Fibroblast of lung (primary cell): ENCODE measurements at regions not wholly inside any gene's neighbourhood (a gene's known extent, or its start where the extent isn't known, plus 50 kb on each side); places are given as distances from the start of the nearest gene placed in this dataset.

Source experiments
- DNase-seq, 2 donors: peaks; one replicate each; pipeline versions ENCODE4 v3.0.0 to v3.0.0-alpha.2; 2010; ENCODE audit warnings: low read depth in 2 of 2
- H2AFZ ChIP-seq: 2 replicates; pipeline ENCODE4 v1.5.1; 2012; ENCODE audit warnings: low read length, control low read depth, inconsistent platforms
- H3K27ac ChIP-seq: 2 replicates; pipeline ENCODE4 v1.5.1; 2011; ENCODE audit warnings: low read length, control low read depth; ENCODE audit not compliant: insufficient read depth
- H3K27me3 ChIP-seq: 2 replicates; pipeline ENCODE4 v1.5.1; 2011; ENCODE audit warnings: mild to moderate bottlenecking, low read length; ENCODE audit not compliant: control insufficient read depth, insufficient read depth
- H3K36me3 ChIP-seq: 2 replicates; pipeline ENCODE4 v1.5.1; 2011; ENCODE audit warnings: low read length; ENCODE audit not compliant: control insufficient read depth, insufficient read depth
- H3K4me1 ChIP-seq: 2 replicates; pipeline ENCODE4 v1.5.1; 2011; ENCODE audit warnings: low read length; ENCODE audit not compliant: control insufficient read depth, insufficient read depth; ENCODE audit errors: extremely low read depth
- H3K4me2 ChIP-seq: 2 replicates; pipeline ENCODE4 v1.5.1; 2011; ENCODE audit warnings: low read length, control low read depth; ENCODE audit not compliant: insufficient read depth; ENCODE audit errors: extremely low read depth
- H3K4me3 ChIP-seq, 4 experiments: fragments of 200-600 bp in 1 of 4; sonication (generic) in 1 of 4; replicated peaks in 1 of 4; 2 replicates each; pipeline ENCODE4 v1.5.1; 2011 to 2016; ENCODE audit warnings: low read length in 4 of 4, low read depth in 3 of 4, mild to moderate bottlenecking in 3 of 4, control low read depth in 2 of 4, inconsistent platforms in 1 of 4, mixed read lengths in 1 of 4; ENCODE audit not compliant: insufficient read depth in 1 of 4; ENCODE audit errors: control extremely low read depth in 1 of 4
- H3K79me2 ChIP-seq: 2 replicates; pipeline ENCODE4 v1.5.1; 2012; ENCODE audit warnings: mild to moderate bottlenecking, low read length, inconsistent platforms; ENCODE audit not compliant: control insufficient read depth, insufficient read depth
- H3K9ac ChIP-seq: 2 replicates; pipeline ENCODE4 v1.5.1; 2011; ENCODE audit warnings: mild to moderate bottlenecking, low read length, control low read depth; ENCODE audit not compliant: insufficient read depth
- H3K9me3 ChIP-seq: 2 replicates; pipeline ENCODE4 v1.5.1; 2012; ENCODE audit warnings: low read depth, low read length; ENCODE audit not compliant: control insufficient read depth, insufficient read depth
- H4K20me1 ChIP-seq: 2 replicates; pipeline ENCODE4 v1.5.1; 2011; ENCODE audit warnings: low read length; ENCODE audit not compliant: control insufficient read depth, insufficient read depth; ENCODE audit errors: extremely low read depth
- EZH2 ChIP-seq: IDR thresholded peaks from 2 replicates; pipeline ENCODE4 v1.5.1; 2012; ENCODE audit warnings: low read length, control low read depth, mild to moderate bottlenecking; ENCODE audit errors: missing control alignments
- TF ChIP-seq, protein P1 (sequence below), 2 donors: IDR thresholded peaks in 1 of 2; conservative IDR thresholded peaks in 1 of 2; 1 replicate in 1 of 2; 2 replicates in 1 of 2; pipeline ENCODE4 v1.5.1; 2011 to 2012; ENCODE audit warnings: low read length in 2 of 2, control low read depth in 1 of 2, inconsistent platforms in 1 of 2, low read depth in 1 of 2, mild to moderate bottlenecking in 1 of 2

DNA sequence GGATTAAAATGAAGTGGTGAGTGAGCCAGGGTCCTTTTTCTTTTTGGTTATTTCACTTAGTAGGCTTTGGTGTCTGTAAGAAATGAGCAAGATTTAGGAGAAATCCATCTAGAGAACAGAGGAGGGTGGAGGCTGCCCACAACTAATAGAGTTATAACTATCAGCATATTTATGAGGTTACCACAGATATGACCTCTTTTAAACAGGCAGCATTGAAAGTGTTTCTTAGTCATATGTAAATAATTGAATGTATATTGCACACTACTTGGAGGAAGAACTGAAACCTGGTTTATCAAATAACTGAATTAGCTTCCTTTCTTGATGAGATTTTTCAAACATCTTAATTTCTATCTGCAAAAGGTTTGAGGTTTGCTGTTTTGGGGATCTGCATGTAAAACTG, 483.1 kb upstream of the PIK3R1 start:
- Histone ChIP-seq H3K9ac (no peak overlapping the region), H3K36me3 (no peaks in the 10 kb centered on the region), H3K27me3 (no peaks in the 10 kb centered on the region), H4K20me1 (no peaks in the 10 kb centered on the region), H3K4me2 (no peak overlapping the region), H3K9me3 (no peaks in the 10 kb centered on the region), H3K79me2 (no peaks in the 10 kb centered on the region), H3K27ac (no peak overlapping the region), H3K4me3 (no peak overlapping the region), H3K4me1 (no peaks in the 10 kb centered on the region), H2AFZ (no peak overlapping the region)
- TF ChIP-seq, protein P1, sequence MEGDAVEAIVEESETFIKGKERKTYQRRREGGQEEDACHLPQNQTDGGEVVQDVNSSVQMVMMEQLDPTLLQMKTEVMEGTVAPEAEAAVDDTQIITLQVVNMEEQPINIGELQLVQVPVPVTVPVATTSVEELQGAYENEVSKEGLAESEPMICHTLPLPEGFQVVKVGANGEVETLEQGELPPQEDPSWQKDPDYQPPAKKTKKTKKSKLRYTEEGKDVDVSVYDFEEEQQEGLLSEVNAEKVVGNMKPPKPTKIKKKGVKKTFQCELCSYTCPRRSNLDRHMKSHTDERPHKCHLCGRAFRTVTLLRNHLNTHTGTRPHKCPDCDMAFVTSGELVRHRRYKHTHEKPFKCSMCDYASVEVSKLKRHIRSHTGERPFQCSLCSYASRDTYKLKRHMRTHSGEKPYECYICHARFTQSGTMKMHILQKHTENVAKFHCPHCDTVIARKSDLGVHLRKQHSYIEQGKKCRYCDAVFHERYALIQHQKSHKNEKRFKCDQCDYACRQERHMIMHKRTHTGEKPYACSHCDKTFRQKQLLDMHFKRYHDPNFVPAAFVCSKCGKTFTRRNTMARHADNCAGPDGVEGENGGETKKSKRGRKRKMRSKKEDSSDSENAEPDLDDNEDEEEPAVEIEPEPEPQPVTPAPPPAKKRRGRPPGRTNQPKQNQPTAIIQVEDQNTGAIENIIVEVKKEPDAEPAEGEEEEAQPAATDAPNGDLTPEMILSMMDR (conservative IDR thresholded peaks at IDR 0.05 in 1 of 2, IDR thresholded peaks at IDR 0.05 in 1 of 2; ENCODE audit: low read depth in 1 of 2, low read length in 2 of 2), result no peak
- TF ChIP-seq EZH2, result no peak
- DNase-seq, result peak in 1 of 2 donors; percentile 13

DNA sequence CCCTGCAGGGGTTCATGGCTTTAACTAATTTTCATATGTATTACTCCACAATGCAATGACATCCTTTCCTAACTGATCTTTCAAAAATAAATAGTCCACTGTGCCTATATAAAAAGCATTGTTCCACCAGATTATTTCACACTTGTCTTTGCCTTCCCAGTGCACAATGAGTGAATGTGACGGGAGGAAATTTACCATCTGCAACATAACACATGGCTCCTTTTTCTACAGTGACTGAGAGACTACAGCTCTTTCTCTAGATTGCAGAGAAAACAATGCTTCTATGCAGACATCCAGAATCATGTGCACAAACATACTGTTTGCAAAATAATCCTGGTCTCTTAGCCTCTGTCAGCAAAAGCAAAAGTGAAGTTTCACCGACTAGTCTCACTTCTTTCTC, 483.7 kb upstream of the PIK3R1 start:
- H2AFZ ChIP-seq, result no peak overlapping the region
- no peaks in the 10 kb centered on the region for H3K27me3 ChIP-seq
- no peaks in the 10 kb centered on the region for H3K9me3 ChIP-seq
- no peaks in the 10 kb centered on the region for H4K20me1 ChIP-seq
- no peaks in the 10 kb centered on the region for H3K36me3 ChIP-seq
- no peak overlapping the region for H3K27ac ChIP-seq
- DNase-seq, result peak in 1 of 2 donors; percentile 2
- H3K4me1 ChIP-seq, result no peaks in the 10 kb centered on the region
- TF ChIP-seq EZH2, result no peak
- TF ChIP-seq, protein P1 (conservative IDR thresholded peaks at IDR 0.05 in 1 of 2, IDR thresholded peaks at IDR 0.05 in 1 of 2; ENCODE audit: low read depth in 1 of 2, low read length in 2 of 2), result no peak
- H3K79me2 ChIP-seq, result no peaks in the 10 kb centered on the region
- no peak overlapping the region for H3K4me3 ChIP-seq
- H3K4me2 ChIP-seq, result no peak overlapping the region
- no peak overlapping the region for H3K9ac ChIP-seq

DNA sequence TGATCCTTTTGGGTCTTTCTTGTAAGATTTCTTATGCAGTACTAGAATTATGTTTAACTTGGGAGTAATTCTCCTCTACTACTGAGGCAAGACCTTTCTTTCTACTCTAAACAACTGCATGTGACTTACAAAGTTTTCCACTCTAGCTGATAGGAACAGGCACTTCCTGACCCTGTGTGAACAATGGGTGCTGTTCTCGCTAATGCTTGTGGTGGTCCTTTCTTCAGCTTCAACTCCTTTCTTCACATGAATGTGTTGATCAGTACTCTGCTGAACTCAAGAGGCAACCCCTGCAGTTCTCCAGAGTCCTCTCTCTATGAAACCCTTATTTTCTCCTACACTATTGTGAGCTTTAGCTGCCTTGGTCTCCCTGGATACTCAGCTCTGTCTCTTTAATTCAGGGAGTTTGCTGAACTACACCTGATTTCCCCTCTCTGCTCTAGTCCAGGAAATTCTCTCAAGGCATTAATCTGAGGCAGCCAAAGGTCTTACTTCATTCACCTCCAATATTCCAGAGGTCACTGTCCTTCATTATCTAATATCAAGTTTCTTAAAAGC, 484.6 kb upstream of the PIK3R1 start:
- H3K79me2 ChIP-seq, result no peaks in the 10 kb centered on the region
- TF ChIP-seq EZH2, result no peak
- TF ChIP-seq, protein P1 (conservative IDR thresholded peaks at IDR 0.05 in 1 of 2, IDR thresholded peaks at IDR 0.05 in 1 of 2; ENCODE audit: low read depth in 1 of 2, low read length in 2 of 2), result no peak

More for the DNA sequence above, 484.6 kb upstream of the PIK3R1 start:
- H3K36me3 ChIP-seq, result no peaks in the 10 kb centered on the region
- no peak for DNase-seq
- no peaks in the 10 kb centered on the region for H4K20me1 ChIP-seq
- no peak overlapping the region for H3K4me3 ChIP-seq
- H3K27ac ChIP-seq, result no peak overlapping the region
- H3K9me3 ChIP-seq, result no peaks in the 10 kb centered on the region
- H3K4me1 ChIP-seq, result no peaks in the 10 kb centered on the region
- no peak overlapping the region for H3K9ac ChIP-seq
- no peak overlapping the region for H2AFZ ChIP-seq
- no peak overlapping the region for H3K4me2 ChIP-seq
- H3K27me3 ChIP-seq, result no peaks in the 10 kb centered on the region
